Urothelium cell line (cell line): ENCODE measurements at regions not wholly inside any gene's neighbourhood (a gene's known extent, or its start where the extent isn't known, plus 50 kb on each side); places are given as distances from the start of the nearest gene placed in this dataset.
"Not testable (repeated sequence)": the region's sequence is repeated elsewhere in the genome, so short reads cannot be mapped to it uniquely, and the experiment has no call there.

Source experiments
- DNase-seq: peaks from one replicate; pipeline ENCODE4 v3.0.0; 2011; ENCODE audit warnings: low spot score, mixed read lengths
- FAIRE-seq: peaks from 2 replicates; lab custom pipeline; 2011; peaks lifted over from hg19 to GRCh38; lab: Jason Lieb, UNC

DNA sequence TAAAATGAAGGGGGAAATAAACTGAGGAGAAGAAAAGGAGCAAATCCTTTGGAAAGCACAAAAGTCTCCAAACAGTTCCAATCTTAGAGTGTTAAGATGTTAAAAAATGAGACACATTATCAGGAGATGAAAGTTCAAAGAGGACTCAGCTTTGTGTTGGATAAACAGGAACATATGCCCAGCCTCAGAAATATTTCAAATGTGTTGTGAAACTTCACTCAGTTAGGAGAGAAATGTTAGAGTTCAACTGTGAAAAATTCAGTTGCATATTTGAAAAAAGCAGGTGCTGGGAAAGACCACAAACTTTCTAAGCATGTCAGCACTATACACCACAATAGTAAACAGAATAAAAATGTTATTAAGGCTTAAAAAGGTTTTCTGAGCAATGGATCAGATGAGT, 136.8 kb upstream of the PRKD1 start:
- DNase-seq, result no peak
- no peak for FAIRE-seq

DNA sequence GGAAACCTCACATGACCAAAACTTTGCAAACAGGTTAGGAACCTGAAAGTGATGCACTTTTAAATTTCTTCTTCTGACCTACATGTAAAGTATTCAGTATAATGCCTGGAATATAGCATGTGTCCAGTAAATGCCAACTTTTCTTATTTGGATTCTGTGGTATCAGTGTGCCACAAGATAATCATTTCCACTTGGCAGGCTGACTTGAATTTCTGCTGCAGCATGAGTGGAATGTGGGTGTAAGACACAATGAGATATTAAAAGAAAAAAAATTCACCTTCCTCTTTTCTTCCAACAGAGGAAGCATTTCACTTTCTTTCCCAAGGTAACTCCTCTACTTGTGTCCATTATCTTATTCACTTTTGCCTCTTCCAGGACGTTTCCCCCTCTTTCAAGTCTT, 141.9 kb upstream of the PRKD1 start:
- no peak for DNase-seq
- FAIRE-seq, result no peak

DNA sequence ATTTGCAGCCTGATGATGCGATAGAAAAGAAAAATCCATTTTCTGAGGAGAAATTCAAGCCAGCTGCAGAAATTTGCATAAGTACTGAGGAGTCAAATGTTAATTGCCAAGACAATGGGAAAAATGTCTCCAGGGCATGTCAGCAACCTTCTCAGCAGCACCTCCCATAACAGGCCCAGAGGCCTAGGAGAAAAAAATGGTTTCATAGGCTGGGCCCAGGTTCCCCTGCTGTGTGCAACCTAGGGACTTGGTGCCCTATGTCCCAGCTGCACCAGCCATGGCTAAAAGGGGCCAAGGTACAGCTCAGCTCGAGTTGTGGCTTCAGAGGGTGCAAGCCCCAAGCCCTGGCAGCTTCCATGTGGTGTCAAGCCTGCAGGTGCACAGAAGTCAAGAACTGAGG, 144.8 kb upstream of the PRKD1 start:
- not testable (repeated sequence) for DNase-seq, FAIRE-seq

DNA sequence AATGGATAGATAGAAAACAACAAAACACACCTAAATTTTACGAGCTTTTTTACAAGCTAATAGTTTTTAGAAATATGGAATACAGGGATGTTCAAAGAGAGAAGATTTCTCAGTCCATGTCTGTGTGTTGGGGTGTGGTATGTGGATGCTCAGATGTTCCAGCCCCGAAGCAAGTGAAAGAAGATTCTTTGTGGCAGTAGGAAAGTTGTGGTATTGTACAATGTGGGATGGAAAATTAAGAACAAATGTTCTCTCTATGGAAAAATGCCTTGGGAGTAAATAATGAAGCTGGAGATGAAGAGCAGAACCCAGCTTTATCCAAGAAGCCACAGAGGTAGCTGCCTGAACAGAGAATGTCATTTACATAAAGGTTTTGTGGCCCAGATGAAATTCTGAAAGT, 150.3 kb upstream of the PRKD1 start:
- no peak for FAIRE-seq
- no peak for DNase-seq

DNA sequence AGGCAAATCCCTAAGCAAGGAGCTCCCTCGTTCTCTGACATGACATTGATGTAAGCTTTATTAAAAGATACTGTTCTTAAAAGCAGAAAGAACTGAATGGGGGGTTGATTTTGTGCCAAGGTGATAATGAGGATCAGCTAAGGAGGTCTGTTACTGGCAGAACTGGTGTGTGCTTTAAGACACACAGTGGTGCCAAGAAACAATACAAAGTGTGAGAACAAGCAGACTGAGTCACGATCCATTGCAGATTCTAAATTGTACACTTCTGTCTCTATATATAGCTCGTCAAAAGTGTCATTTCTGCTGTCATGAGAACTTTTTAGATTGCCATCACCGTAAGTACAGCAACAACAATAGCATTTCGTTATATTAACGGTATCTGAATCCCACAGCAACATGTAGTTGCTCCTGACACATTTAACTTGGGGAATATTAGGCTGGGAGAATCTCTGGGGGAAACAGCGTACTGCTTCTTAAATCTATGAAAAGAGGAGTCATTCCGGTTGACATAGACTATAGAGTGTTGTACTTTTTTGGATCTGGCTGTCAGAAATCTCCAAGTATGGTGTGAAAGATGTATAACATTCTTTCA, 151.3 kb upstream of the PRKD1 start:
- FAIRE-seq, result no peak

DNA sequence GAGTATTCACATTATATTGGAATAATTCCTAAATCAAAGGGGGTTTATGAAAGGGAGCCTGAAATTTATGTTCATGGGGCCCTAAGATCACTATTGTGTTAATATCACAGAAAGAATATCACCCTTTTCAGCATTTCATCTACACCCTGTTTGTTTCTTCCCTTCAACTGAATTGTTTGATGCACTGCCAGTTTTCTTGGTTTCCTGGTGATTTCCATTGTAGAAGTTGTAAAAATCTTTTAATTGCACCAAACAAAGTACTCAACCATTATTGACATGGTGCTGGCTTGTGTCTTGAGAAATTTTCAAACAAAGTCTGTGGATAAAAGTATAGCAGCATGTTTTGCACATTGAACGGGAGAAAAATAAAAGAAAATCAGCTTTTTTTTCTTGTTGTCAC, 154.8 kb upstream of the PRKD1 start:
- DNase-seq, result no peak
- FAIRE-seq, result no peak

More for the DNA sequence above, 151.3 kb upstream of the PRKD1 start:
- no peak for DNase-seq

DNA sequence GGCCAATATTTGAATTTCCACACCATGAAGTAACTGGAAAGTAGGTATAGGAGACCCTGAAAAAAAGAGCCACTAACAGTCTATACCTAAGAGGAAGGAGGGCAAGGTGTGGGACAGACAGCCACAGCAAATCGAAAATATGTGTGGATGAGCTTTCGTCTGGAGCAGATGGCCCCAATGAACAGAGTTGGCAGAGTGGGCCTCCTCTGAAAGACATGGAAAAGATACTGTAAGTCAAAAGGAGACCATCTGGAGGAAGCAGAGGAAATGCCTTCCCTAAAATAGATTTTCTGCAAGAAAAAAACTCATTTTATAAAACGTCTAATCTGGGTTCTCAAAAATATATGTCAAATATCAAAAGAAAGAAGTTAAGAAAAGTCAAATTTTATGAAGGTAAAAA, 157.2 kb upstream of the PRKD1 start:
- no peak for FAIRE-seq

DNA sequence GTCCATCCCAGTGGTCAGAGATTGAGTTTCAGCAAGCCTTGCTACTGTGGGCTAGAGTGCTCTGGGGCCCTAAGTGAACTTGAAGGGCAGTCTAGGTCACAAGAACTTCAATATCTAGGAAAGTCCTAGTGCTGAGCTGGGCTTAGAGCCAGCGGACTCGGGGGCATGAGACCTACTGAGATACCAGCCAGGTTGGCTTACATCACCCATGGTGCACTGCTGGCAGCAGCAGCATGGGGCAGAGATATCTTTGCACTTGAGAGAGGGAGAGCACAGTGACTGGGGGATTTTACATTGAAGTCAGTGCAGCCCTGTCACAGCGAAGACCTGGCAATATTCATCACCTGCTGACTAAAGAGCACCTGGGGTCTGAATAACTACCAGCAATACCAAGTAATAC, 158.3 kb upstream of the PRKD1 start:
- FAIRE-seq, result no peak
- no peak for DNase-seq

More for the DNA sequence above, 157.2 kb upstream of the PRKD1 start:
- DNase-seq, result no peak

DNA sequence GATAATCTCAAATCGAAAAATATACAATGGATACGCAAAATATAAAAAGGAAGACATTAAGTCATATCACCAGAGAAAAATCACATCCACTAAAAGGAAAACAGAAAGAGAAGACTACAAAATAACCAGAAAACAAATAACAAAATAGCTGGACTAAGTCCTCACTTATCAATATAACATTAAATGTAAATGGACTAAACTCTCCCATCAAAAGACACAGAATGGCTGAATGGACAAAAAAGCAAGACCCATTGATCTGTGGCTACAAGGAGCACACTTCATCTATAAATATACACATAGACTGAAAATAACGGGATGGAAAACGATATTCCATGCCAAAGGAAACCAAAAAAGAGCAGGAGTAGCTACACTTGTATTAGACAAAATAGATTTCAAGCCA, 161.0 kb upstream of the PRKD1 start:
- no peak for FAIRE-seq
- DNase-seq, result no peak

DNA sequence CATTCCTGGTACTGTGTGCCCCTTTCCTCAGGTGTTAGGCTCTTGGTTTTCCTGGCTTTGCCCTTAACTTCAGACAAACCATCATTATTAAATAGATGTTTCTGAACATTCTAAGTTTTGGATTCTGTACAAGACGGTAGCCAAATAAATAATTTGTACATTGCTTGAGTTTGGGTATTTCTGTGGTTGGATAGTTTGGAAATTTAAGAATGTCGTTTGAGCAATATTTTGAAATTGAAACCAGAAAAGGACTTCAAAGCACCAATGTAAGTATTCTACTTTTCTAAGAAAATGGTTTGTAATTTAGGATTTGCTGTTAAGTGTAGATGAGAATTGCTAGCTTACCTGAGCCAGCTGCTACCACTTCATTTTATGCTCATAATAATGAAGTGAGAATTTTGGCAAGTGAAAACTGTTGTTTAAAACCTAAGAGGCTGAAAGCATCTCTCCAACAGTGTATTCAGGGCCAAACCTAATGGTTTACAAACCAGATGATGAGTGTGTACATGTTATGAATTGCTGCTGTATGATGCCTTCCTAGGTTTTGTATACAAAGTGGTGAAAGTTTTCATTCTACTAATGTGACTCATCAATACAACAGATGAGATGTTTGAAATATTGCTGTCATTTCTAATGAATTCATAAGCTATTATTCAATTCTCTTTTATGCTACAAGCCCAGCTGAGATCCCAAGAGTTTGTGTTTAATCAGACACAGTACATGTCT, 181.5 kb upstream of the PRKD1 start:
- FAIRE-seq (no peak), DNase-seq (no peak)

DNA sequence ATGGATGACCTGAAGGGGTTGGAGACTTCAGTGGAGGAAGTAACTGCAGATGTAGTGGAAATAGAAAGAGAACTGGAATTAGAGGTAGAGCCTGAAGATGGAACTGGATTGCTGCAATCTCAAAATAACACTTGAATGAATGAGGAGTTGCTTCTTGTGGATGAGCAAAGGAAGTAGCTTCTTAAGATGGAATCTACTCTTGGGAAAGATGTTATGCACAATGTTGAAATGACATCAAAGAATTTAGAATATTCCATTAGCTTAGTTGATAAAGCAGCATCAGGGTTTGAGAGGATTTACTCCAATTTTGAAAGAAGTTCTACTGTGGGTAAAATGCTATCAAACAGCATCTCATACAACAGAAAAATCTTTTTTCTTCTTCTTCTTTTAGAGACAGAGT, 186.4 kb upstream of the PRKD1 start:
- DNase-seq (no peak), FAIRE-seq (no peak)

DNA sequence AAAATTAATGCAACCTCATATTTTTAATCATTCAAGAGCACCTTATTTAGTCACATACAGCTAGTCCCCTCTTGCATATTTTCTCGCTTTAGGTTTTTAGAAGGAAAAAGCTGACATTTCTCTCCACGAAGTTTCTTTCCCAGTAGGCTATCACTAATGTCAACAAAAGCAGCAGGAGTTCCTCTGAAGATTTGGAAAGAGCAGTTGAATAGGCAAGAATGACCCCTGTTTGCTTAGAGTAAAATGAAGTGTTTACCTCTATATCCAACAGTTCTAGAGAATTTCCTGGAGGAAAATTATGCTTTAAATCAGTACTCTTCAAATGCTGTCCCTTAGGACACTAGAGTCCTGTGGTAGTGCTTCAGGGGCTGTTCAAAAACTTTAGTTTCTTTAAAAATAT, 188.1 kb upstream of the PRKD1 start:
- FAIRE-seq (no peak), DNase-seq (no peak)

DNA sequence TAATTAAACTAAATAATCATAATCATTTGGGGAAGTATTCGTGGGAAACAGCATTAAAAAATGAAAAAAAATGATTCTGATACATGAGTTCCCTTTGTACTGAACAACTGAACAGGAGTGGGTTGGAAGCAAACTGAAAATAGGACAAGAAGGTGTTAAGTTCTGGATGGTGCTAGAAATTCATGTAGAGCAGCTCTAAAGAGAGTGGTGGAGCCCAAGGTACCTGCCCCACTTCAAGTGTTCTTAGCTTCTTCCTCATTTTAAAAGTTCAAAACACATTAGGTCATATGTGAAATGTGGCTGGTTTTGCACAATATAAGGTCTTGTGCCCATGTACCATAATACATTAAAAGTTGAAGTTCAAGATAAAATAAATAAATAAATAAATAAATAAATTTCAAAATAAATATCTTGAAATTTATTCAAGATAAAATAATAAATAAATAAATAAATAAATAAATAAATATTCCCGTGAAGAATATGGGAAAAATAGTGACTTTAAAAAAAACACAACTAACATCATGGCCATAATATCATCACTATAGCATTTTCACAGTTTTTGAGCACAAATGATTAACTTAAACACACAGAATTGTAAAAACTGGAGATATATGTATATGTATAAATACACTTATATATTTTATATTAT, 191.5 kb upstream of the PRKD1 start:
- DNase-seq (no peak), FAIRE-seq (no peak)

DNA sequence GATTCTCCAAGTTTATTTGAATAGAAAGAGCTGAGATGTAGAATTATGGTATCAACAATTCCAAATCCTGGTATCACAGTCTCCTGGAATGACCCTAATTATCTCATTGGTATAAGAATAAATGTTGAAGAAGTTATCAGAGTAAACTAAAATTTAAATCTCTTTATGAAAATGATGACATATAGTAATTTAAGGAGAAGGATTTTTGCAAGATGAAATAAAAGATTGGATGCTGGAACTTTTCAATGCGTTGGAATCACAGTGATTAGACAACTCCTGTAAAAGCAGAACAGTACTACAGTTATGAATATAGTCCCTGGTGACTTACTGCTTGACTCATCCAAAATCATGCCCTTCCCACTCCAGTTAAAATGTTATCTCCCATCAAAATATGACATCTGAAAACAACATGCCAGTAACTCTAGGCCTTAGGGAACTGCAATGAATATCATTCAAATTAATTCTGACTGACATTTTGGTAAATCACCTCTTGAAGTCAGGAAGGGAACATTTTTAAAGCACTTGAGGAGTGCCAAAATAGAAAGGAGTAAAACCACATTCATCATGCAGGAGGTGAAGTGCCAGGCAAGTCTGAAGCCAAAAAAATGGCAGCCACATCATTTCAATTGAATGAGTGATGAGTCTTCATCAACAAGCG, 197.8 kb upstream of the PRKD1 start:
- FAIRE-seq, result no peak
- no peak for DNase-seq

DNA sequence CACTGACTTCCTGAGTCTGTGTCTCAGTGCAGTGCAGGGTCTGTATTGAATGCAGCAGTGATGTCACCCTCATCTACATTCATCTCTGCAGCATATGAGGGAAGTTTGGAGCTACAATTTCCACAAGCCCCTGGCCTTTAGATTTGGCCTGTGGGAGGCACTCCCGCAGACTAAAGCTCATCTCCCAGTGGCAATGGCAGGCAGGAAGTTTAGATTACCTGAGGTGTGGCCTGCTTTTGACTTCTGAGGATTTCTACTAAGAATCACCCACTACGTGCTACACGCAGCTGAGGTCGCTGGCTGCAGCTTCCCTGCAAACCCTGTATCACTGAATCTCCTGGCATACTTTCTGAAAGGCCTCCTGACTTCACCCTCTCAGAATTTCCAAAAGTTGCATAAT, 202.2 kb upstream of the PRKD1 start:
- FAIRE-seq (no peak), DNase-seq (no peak)

DNA sequence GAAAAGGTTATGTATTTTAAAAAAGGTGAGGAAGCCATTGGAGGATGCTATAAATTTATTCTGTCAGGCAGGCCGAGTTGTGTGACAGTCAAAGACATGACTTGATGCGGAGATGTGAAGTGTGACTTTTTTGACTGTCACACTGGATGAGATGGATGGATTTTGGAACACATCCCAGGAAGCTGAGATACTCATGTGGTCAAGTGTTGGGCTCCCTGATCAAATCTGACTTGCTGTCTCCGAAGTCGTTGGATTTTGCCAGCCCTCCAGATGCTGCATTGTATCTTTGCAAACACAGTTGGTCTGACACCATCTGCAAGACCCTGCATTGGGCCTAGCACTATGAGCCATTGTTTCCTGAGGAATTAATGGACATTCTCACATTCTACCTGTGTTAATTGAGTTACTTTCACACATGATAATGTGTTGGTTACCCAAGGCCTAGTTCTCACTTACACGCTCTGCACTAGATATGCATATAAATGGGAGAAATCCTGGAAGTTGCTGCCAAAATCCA, 204.0 kb upstream of the PRKD1 start:
- no peak for FAIRE-seq
- no peak for DNase-seq

DNA sequence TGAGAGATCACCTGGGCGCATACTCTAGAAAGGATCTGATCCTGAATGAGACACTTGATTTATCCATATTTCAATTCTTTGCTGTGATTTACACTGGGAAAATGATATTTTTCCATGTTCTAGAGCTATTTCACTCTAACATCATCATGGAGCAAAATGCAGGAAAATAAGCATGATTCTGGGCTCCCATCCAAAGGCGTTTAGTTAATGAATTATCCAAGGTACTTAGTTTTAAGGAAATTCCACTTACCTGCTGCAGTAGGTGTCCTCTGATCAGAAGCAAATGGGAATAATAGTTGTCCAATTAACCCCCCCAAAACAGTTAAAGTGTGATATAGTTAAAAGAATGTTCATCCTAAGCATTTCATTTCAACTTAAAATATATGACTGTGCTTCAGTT, 204.5 kb upstream of the PRKD1 start:
- FAIRE-seq, result no peak
- DNase-seq, result no peak

DNA sequence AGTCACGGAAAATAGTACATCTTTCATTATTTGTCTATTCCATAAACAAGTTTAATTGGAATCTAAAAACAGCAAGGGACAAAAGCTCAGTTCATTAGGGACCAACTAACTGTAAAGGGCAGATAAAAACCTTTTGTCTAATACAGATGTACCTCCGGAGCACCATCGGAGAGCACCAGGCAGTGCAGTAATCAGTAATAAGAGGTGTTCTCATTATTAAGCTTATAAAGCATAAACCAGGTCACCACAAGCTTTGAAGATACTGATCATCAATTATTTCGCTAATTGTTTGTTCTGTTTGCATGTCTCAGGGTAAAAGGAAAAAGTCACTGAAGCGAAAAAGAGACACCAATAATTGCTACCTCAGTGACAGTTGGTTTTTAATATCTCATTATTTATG, 207.3 kb upstream of the PRKD1 start:
- DNase-seq (no peak), FAIRE-seq (no peak)

DNA sequence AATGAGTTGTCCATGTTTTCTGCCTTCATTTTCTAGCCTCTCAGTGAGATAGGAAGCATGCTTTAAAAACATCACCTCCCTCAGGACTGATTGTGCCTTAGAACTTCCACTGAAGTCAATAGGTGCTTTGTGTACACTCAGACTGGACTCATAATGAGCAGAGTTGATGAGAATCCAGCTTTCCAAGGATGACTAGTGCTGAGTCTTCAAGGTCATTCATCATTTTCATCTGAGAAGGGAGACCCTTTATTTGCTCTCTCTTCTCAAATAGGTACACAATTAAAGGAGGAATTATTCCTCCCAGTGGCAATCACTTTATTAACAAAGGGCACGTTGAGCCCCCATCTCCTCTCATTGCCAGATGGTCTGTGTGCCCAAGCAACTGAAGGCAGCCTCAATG, 210.9 kb upstream of the PRKD1 start:
- FAIRE-seq (no peak), DNase-seq (no peak)

DNA sequence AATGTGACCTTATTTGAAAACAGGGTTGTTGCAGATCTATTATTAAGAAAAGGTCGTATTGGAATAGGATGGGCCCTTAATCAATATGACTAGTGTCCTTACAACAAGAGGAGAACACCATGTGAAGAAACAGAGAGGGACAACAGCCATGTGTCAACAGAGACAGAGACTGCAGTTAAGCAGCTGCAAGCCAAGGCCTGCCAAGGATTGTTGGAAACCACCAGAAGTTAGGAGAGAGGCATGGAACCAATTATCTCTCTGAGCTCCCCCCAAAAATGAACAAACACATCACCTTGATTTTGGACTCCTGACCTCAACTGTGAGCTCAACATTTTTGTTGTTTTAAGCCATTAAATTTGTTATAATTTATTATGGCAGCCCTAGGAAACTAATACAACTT, 214.6 kb upstream of the PRKD1 start:
- DNase-seq, result no peak
- FAIRE-seq, result no peak

DNA sequence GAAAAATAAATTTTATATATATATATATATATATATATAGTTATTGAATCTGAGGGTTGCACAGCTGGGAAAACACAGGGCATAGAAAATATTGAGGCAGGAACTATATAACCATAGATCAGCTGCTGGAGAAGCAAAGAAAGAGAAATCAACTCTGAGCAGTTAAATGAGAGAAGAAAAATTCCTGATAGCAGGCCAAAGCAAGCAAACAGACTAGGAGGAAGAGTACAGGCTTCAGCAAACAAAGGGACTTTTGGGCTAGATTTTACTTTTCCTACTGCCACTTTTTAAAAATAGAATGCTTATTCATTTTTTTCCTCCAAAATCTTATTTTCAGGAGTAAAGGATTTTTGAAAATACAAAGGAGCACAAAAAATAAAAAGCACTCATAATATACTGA, 216.0 kb upstream of the PRKD1 start:
- no peak for FAIRE-seq
- DNase-seq, result no peak

DNA sequence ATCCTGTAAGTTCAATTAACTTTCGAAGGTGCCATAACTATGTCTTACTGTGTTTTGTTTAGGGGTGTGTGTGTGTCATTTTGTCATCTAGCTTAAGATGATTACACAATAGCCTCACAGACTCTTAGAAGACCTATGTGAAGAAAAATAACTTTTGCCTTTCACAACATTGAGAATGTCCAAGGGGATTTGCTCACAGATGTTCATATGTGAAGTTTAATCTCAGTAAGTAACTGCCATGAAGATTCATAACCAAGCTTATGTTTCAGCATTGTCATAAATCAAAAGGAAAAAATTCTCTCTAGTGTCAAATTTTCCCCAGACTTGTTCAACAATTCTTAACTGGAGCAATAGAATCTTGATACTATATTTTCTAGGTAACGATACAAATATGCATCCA, 226.1 kb upstream of the PRKD1 start:
- DNase-seq (no peak), FAIRE-seq (no peak)
